ENCODE measurements at regions not wholly inside any gene's neighbourhood (a gene's known extent, or its start where the extent isn't known, plus 50 kb on each side); places are given as distances from the start of the nearest gene placed in this dataset.

- TF ChIP-seq PHB2 (IDR thresholded peaks at IDR 0.05; ENCODE audit: low read depth) (no peak), MAFF (IDR thresholded peaks at IDR 0.05; ENCODE audit: low read length) (peak; percentile 82; the same call in 1 of the 2 replicates), ATF7 (IDR thresholded peaks at IDR 0.05) (no peak), MBD2 (IDR thresholded peaks at IDR 0.05; ENCODE audit: borderline replicate concordance, low read depth) (no peak), ASH1L (IDR thresholded peaks at IDR 0.05; ENCODE audit: borderline replicate concordance, low read depth, partially characterized antibody) (no peak), MAFK (IDR thresholded peaks at IDR 0.05; ENCODE audit: low read length) (peak; percentile 80), RAD21 (CRISPR knock-in tag; conservative IDR thresholded peaks at IDR 0.05 in 1 of 2, IDR thresholded peaks at IDR 0.05 in 1 of 2) (peak; percentile 74 to 79), ZNF347 (CRISPR knock-in tag; IDR thresholded peaks at IDR 0.05; ENCODE audit: low read depth) (no peak), CTCF (IDR thresholded peaks at IDR 0.05 in 2 of 3, conservative IDR thresholded peaks at IDR 0.05 in 1 of 3; ENCODE audit: insufficient read depth in 2 of 3, low read depth in 1 of 3, low read length in 3 of 3) (peak; percentile 37 to 68 (median 59); a peak in 4 of 6 replicates), NFE2L1 (tag; IDR thresholded peaks at IDR 0.05; ENCODE audit: borderline replicate concordance, low read depth) (peak; percentile 64), ESRRB (CRISPR knock-in tag; IDR thresholded peaks at IDR 0.05; ENCODE audit: borderline replicate concordance) (no peak), TEAD1 (CRISPR knock-in tag; IDR thresholded peaks at IDR 0.05) (0 out of 4 replicates have a peak, but pooled peaks of 1 of the 2 experiments have one; percentile 27)
- TF ChIP-seq, protein P1, sequence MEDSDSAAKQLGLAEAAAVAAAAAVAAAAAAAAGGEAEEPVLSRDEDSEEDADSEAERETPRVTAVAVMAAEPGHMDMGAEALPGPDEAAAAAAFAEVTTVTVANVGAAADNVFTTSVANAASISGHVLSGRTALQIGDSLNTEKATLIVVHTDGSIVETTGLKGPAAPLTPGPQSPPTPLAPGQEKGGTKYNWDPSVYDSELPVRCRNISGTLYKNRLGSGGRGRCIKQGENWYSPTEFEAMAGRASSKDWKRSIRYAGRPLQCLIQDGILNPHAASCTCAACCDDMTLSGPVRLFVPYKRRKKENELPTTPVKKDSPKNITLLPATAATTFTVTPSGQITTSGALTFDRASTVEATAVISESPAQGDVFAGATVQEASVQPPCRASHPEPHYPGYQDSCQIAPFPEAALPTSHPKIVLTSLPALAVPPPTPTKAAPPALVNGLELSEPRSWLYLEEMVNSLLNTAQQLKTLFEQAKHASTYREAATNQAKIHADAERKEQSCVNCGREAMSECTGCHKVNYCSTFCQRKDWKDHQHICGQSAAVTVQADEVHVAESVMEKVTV (CRISPR knock-in tag; IDR thresholded peaks at IDR 0.05) = peak; percentile 72
- TF ChIP-seq, protein P2, sequence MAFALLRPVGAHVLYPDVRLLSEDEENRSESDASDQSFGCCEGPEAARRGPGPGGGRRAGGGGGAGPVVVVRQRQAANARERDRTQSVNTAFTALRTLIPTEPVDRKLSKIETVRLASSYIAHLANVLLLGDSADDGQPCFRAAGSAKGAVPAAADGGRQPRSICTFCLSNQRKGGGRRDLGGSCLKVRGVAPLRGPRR (CRISPR knock-in tag; IDR thresholded peaks at IDR 0.05) = no peak
- TF ChIP-seq, protein P3, sequence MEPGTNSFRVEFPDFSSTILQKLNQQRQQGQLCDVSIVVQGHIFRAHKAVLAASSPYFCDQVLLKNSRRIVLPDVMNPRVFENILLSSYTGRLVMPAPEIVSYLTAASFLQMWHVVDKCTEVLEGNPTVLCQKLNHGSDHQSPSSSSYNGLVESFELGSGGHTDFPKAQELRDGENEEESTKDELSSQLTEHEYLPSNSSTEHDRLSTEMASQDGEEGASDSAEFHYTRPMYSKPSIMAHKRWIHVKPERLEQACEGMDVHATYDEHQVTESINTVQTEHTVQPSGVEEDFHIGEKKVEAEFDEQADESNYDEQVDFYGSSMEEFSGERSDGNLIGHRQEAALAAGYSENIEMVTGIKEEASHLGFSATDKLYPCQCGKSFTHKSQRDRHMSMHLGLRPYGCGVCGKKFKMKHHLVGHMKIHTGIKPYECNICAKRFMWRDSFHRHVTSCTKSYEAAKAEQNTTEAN (CRISPR knock-in tag; IDR thresholded peaks at IDR 0.05) = no peak
- TF ChIP-seq, protein P4, sequence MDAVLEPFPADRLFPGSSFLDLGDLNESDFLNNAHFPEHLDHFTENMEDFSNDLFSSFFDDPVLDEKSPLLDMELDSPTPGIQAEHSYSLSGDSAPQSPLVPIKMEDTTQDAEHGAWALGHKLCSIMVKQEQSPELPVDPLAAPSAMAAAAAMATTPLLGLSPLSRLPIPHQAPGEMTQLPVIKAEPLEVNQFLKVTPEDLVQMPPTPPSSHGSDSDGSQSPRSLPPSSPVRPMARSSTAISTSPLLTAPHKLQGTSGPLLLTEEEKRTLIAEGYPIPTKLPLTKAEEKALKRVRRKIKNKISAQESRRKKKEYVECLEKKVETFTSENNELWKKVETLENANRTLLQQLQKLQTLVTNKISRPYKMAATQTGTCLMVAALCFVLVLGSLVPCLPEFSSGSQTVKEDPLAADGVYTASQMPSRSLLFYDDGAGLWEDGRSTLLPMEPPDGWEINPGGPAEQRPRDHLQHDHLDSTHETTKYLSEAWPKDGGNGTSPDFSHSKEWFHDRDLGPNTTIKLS (IDR thresholded peaks at IDR 0.05; ENCODE audit: borderline replicate concordance, low read depth) = no peak
Observed at GRCh38 chr3:41095702-41096101, 103.6 kb upstream of the CTNNB1 start (continued).
